ENCODE measurements at regions not wholly inside any gene's neighbourhood (a gene's known extent, or its start where the extent isn't known, plus 50 kb on each side); places are given as distances from the start of the nearest gene placed in this dataset.

DNA sequence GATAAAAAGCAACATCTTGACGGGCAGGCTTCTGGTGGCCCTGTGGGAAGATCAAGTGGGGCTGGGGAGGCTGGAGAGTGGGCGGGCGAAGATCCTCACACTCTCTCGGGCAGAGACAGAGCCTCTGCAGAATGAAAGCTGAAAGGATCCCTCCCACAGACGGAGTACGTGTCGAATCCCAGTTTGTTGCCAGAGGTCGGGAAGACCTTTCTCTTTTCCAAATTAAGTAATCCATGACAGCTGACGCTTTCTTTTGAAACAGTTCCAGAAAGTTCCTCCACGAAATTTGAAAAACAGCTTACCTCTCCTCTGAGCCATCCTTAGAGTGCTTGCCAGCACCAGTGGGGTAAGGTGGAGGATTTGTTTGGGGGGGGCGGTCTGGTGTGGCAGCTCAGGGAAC is 155.6 kb upstream of the SMLR1 start:
- no peak overlapping the region for H3K27ac ChIP-seq (ENCODE audit: low read depth in 1 of 2, low read length in 2 of 2)
- TF ChIP-seq RAD21 (IDR thresholded peaks at IDR 0.05) (no peak), HNF4A (conservative IDR thresholded peaks at IDR 0.05) (no peak), GABPA (IDR thresholded peaks at IDR 0.05 in 1 of 2, conservative IDR thresholded peaks at IDR 0.05 in 1 of 2) (no peak), EGR1 (IDR thresholded peaks at IDR 0.05; ENCODE audit: low read depth in 2 of 2) (no peak), SP1 (IDR thresholded peaks at IDR 0.05) (no peak), TAF1 (conservative IDR thresholded peaks at IDR 0.05) (no peak), RXRA (IDR thresholded peaks at IDR 0.05) (no peak), HNF4G (IDR thresholded peaks at IDR 0.05) (no peak), NR2F2 (IDR thresholded peaks at IDR 0.05) (no peak)
- TF ChIP-seq, protein P1, sequence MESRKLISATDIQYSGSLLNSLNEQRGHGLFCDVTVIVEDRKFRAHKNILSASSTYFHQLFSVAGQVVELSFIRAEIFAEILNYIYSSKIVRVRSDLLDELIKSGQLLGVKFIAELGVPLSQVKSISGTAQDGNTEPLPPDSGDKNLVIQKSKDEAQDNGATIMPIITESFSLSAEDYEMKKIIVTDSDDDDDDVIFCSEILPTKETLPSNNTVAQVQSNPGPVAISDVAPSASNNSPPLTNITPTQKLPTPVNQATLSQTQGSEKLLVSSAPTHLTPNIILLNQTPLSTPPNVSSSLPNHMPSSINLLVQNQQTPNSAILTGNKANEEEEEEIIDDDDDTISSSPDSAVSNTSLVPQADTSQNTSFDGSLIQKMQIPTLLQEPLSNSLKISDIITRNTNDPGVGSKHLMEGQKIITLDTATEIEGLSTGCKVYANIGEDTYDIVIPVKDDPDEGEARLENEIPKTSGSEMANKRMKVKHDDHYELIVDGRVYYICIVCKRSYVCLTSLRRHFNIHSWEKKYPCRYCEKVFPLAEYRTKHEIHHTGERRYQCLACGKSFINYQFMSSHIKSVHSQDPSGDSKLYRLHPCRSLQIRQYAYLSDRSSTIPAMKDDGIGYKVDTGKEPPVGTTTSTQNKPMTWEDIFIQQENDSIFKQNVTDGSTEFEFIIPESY (IDR thresholded peaks at IDR 0.05): no peak
- TF ChIP-seq, protein P2, sequence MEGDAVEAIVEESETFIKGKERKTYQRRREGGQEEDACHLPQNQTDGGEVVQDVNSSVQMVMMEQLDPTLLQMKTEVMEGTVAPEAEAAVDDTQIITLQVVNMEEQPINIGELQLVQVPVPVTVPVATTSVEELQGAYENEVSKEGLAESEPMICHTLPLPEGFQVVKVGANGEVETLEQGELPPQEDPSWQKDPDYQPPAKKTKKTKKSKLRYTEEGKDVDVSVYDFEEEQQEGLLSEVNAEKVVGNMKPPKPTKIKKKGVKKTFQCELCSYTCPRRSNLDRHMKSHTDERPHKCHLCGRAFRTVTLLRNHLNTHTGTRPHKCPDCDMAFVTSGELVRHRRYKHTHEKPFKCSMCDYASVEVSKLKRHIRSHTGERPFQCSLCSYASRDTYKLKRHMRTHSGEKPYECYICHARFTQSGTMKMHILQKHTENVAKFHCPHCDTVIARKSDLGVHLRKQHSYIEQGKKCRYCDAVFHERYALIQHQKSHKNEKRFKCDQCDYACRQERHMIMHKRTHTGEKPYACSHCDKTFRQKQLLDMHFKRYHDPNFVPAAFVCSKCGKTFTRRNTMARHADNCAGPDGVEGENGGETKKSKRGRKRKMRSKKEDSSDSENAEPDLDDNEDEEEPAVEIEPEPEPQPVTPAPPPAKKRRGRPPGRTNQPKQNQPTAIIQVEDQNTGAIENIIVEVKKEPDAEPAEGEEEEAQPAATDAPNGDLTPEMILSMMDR (IDR thresholded peaks at IDR 0.05; ENCODE audit: low read depth, low read length, missing input control): no peak
- 77% methylated on average over 11 of the region's 11 CpGs for WGBS
- no peaks in the 10 kb centered on the region for H3K4me1 ChIP-seq (ENCODE audit: control insufficient read depth in 4 of 4, insufficient read depth in 4 of 4, low read length in 3 of 4)
- no peak for DNase-seq (ENCODE audit: low spot score)
- H3K4me3 ChIP-seq (ENCODE audit: low read depth in 1 of 3, low read length in 3 of 3): no peak overlapping the region
- H3K36me3 ChIP-seq (ENCODE audit: control insufficient read depth in 4 of 4, insufficient read depth in 3 of 4, low read depth in 1 of 4, low read length in 3 of 4): no peaks in the 10 kb centered on the region
- no peak overlapping the region for H3K9ac ChIP-seq (ENCODE audit: low read depth in 1 of 2, low read length in 2 of 2)
- H3K27me3 ChIP-seq (ENCODE audit: control insufficient read depth in 4 of 4, insufficient read depth in 4 of 4, low read length in 3 of 4): no peaks in the 10 kb centered on the region
- no peaks in the 10 kb centered on the region for H3K9me3 ChIP-seq (ENCODE audit: control insufficient read depth in 4 of 4, low read length in 3 of 4)

DNA sequence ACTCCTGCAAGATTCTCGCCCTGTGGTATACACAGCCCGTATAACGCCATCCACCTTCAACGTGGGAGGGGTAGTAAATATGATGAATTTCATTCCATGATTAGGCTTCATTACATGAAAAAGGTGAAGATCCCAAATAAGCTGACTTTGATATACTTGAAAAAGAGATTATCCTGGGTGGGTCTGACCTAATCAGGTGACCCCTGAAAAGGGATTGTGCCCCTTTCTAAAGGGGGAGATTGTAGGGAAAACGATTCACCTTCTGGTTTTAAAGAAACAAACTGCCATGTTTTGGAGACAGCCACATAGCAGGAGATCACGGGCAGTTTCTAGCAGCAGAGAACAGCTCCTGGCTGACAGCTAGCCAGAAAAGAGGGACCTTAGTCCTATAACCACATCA is 155.1 kb upstream of the SMLR1 start:
- no peak overlapping the region for H3K4me3 ChIP-seq (ENCODE audit: low read depth in 1 of 3, low read length in 3 of 3)
- no peak for DNase-seq (ENCODE audit: low spot score)
- 84% methylated on average over 6 of the region's 6 CpGs for WGBS
- H3K4me1 ChIP-seq (ENCODE audit: control insufficient read depth in 4 of 4, insufficient read depth in 4 of 4, low read length in 3 of 4): no peaks in the 10 kb centered on the region
- H3K9ac ChIP-seq (ENCODE audit: low read depth in 1 of 2, low read length in 2 of 2): no peak overlapping the region
- no peak for TF ChIP-seq SP1 (IDR thresholded peaks at IDR 0.05)
- TF ChIP-seq, protein P1 (IDR thresholded peaks at IDR 0.05): no peak
- TF ChIP-seq, protein P3, sequence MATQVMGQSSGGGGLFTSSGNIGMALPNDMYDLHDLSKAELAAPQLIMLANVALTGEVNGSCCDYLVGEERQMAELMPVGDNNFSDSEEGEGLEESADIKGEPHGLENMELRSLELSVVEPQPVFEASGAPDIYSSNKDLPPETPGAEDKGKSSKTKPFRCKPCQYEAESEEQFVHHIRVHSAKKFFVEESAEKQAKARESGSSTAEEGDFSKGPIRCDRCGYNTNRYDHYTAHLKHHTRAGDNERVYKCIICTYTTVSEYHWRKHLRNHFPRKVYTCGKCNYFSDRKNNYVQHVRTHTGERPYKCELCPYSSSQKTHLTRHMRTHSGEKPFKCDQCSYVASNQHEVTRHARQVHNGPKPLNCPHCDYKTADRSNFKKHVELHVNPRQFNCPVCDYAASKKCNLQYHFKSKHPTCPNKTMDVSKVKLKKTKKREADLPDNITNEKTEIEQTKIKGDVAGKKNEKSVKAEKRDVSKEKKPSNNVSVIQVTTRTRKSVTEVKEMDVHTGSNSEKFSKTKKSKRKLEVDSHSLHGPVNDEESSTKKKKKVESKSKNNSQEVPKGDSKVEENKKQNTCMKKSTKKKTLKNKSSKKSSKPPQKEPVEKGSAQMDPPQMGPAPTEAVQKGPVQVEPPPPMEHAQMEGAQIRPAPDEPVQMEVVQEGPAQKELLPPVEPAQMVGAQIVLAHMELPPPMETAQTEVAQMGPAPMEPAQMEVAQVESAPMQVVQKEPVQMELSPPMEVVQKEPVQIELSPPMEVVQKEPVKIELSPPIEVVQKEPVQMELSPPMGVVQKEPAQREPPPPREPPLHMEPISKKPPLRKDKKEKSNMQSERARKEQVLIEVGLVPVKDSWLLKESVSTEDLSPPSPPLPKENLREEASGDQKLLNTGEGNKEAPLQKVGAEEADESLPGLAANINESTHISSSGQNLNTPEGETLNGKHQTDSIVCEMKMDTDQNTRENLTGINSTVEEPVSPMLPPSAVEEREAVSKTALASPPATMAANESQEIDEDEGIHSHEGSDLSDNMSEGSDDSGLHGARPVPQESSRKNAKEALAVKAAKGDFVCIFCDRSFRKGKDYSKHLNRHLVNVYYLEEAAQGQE (IDR thresholded peaks at IDR 0.05): no peak
- no peak for TF ChIP-seq HNF4A (conservative IDR thresholded peaks at IDR 0.05)
- TF ChIP-seq HNF4G (IDR thresholded peaks at IDR 0.05): no peak
- TF ChIP-seq, protein P2 (IDR thresholded peaks at IDR 0.05; ENCODE audit: low read depth, low read length, missing input control): no peak
- TF ChIP-seq, protein P4, sequence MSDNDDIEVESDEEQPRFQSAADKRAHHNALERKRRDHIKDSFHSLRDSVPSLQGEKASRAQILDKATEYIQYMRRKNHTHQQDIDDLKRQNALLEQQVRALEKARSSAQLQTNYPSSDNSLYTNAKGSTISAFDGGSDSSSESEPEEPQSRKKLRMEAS (IDR thresholded peaks at IDR 0.05): no peak
- TF ChIP-seq FOXA1 (IDR thresholded peaks at IDR 0.05): no peak
- TF ChIP-seq GABPA (IDR thresholded peaks at IDR 0.05 in 1 of 2, conservative IDR thresholded peaks at IDR 0.05 in 1 of 2): no peak
- no peak for TF ChIP-seq RXRA (IDR thresholded peaks at IDR 0.05)
- no peak for TF ChIP-seq JUND (IDR thresholded peaks at IDR 0.05)
- TF ChIP-seq TAF1 (conservative IDR thresholded peaks at IDR 0.05): no peak
- TF ChIP-seq, protein P5, sequence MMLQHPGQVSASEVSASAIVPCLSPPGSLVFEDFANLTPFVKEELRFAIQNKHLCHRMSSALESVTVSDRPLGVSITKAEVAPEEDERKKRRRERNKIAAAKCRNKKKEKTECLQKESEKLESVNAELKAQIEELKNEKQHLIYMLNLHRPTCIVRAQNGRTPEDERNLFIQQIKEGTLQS (IDR thresholded peaks at IDR 0.05): no peak
- TF ChIP-seq EGR1 (IDR thresholded peaks at IDR 0.05; ENCODE audit: low read depth in 2 of 2): no peak
- TF ChIP-seq FOXA2 (IDR thresholded peaks at IDR 0.05): no peak
- no peak for TF ChIP-seq NR2F2 (IDR thresholded peaks at IDR 0.05)
- no peak for TF ChIP-seq RAD21 (IDR thresholded peaks at IDR 0.05)
- no peak for TF ChIP-seq YY1 (IDR thresholded peaks at IDR 0.05)
- H3K36me3 ChIP-seq (ENCODE audit: control insufficient read depth in 4 of 4, insufficient read depth in 3 of 4, low read depth in 1 of 4, low read length in 3 of 4): no peaks in the 10 kb centered on the region
- H3K9me3 ChIP-seq (ENCODE audit: control insufficient read depth in 4 of 4, low read length in 3 of 4): no peaks in the 10 kb centered on the region
- no peaks in the 10 kb centered on the region for H3K27me3 ChIP-seq (ENCODE audit: control insufficient read depth in 4 of 4, insufficient read depth in 4 of 4, low read length in 3 of 4)
- no peak overlapping the region for H3K27ac ChIP-seq (ENCODE audit: low read depth in 1 of 2, low read length in 2 of 2)
